GM13977 (cell line): ENCODE measurements at regions not wholly inside any gene's neighbourhood (a gene's known extent, or its start where the extent isn't known, plus 50 kb on each side); places are given as distances from the start of the nearest gene placed in this dataset.

Experiments used
- DNase-seq: peaks from one replicate; pipeline ENCODE4 v3.0.0; 2012; ENCODE audit warnings: low spot score
- in situ Hi-C: fragments of 300-500 bp; cut with MboI; formaldehyde crosslinking; loops from one replicate; pipeline ENCODE4 v1.12.0; 2022; ENCODE audit warnings: low sequenced_read_pairs, low pct_unique_long_range_greater_than_20kb, mixed read lengths, inconsistent platforms; ENCODE audit not compliant: unreplicated experiment
- TF ChIP-seq, protein P1 (sequence below): IDR thresholded peaks from 2 replicates; pipeline ENCODE4 v1.5.1; 2012; ENCODE audit warnings: mild to moderate bottlenecking, control low read depth; ENCODE audit not compliant: insufficient read depth; ENCODE audit errors: extremely low read depth, missing control alignments

DNA sequence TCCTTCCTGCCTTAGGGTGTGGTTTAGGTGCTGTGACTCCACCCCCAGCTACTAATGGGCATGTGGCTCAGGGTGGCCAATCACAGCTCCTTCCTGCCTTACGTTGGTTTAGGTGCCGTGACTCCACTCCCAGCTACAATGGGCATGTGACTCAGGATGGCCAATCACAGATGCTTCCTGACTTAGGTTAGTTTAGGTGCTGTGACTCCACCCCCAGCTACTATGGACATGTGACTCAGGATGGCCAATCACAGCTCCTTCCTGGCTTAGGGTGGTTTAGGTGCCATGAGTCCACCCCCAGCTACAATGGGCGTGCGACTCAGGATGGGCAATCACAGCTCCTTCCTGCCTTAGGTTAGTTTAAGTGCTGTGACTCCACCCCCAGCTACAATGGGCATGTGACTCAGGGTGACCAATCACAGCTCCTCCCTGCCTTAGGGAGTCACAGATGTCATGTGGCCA is 163.9 kb downstream of the TBX5 start:
- TF ChIP-seq, protein P1, sequence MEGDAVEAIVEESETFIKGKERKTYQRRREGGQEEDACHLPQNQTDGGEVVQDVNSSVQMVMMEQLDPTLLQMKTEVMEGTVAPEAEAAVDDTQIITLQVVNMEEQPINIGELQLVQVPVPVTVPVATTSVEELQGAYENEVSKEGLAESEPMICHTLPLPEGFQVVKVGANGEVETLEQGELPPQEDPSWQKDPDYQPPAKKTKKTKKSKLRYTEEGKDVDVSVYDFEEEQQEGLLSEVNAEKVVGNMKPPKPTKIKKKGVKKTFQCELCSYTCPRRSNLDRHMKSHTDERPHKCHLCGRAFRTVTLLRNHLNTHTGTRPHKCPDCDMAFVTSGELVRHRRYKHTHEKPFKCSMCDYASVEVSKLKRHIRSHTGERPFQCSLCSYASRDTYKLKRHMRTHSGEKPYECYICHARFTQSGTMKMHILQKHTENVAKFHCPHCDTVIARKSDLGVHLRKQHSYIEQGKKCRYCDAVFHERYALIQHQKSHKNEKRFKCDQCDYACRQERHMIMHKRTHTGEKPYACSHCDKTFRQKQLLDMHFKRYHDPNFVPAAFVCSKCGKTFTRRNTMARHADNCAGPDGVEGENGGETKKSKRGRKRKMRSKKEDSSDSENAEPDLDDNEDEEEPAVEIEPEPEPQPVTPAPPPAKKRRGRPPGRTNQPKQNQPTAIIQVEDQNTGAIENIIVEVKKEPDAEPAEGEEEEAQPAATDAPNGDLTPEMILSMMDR: no peak
- in situ Hi-C loops: no loop called here
- no peak for DNase-seq

DNA sequence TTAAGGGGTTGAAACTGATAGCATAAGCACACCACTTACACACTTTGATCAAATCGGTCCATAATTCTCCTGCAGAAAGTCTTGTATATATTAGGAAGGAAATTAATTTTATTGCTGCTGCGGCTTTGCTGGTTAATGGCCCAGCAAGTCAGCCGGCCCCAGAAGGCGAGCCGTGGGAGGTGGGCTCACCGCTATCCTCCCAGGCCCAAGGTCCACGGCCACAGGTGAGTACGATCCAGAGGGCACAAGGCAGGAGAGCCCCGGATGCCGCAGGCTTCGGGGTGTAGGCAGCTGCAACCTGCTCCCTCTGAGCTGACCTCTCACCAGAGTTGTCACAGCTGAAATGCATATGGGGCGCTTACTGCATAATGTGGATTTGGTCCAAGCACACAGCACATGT is 165.7 kb downstream of the TBX5 start:
- no peak for DNase-seq
- in situ Hi-C loops: no loop called here
- TF ChIP-seq, protein P1: no peak

DNA sequence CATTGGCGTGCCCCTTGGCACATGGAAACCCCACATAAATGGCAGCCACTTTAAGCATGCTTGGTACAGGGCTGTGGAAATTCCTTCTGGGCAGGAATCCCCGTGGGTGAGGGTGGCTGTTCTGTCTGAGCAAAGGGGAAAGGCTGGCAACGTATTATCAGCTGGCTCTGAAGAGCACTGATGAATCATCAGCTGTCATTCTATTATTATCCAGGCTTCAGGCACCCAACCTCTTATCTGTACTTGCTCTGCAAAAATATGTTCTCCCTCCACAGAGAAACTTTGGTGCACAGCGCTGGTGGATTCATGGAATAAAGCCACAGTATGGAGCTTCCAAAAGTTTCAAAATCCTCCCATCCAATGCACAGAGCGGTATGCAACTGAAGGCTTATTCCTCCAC is 167.1 kb downstream of the TBX5 start:
- DNase-seq: no peak
- in situ Hi-C loops: no loop called here
- TF ChIP-seq, protein P1: no peak

DNA sequence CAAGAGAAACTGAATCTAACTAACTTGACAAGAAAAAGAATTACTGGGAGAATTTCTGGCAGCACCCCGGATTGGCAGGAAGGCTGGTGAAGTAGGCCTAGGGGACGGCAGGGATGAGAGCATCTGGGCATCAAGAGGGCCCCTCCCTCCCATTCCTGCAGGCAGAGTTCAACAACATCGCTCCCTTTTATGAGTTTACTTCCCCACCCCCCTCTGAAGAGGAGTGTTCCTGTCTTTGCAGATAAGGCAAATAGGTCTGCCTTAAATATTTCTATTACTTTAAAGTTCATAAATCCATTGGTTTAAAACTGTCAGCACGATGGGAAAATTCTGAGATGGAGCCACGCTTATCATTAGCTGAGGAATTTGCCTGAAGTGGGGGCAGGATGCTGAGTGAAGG is 168.7 kb downstream of the TBX5 start:
- in situ Hi-C loops: no loop called here
- no peak for DNase-seq
- TF ChIP-seq, protein P1: no peak

DNA sequence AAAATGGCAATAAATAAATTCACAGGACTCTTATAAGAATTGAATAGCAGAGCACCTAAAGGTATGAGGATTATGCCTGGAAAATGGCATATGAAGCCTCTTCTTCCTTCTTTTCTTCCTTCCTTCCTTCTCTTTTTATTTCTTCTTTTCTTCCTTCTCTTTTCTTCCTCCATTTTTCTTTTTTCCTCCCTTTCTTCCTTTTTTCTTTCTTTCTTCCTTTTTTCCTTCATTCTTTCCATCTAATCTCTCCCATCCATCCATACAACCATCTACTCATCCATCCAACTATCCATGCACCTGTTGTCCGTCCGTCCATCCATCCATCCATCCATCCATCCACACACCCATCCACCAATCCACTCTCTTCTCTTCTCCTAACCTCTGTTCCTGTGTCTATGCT is 173.8 kb downstream of the TBX5 start:
- no peak for DNase-seq
- TF ChIP-seq, protein P1: no peak
- in situ Hi-C loops: no loop called here

DNA sequence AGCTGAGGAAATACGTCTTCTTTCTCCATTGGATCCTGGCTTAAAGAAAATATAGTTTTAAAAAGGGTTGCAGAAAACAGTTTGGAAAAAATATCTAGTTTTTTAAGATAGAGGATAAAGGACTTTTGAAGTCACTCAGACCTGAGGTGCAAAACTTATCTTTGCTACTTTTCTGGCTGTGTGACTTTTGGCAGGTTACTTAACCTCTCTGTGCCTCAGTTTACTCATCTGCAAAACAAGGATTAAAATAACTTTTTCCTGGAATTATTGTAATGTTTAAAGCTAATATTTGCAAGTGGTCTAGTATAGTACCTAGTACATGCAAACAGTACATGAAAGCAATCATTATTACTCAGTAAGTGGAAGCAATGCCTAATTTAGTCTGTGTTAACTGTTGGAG is 176.8 kb downstream of the TBX5 start:
- no peak for DNase-seq
- TF ChIP-seq, protein P1: no peak
- in situ Hi-C loops: no loop called here
